ENCODE measurements at regions not wholly inside any gene's neighbourhood (a gene's known extent, or its start where the extent isn't known, plus 50 kb on each side); places are given as distances from the start of the nearest gene placed in this dataset.

GRCh38 chr10:57921140-57921539 is 346.6 kb downstream of the IPMK start:
- no peak overlapping the region for H3K4me3 ChIP-seq
- H3K9me3 ChIP-seq: no peaks in the 10 kb centered on the region
- no peak overlapping the region for H3K27ac ChIP-seq
- no peak for TF ChIP-seq EP300 (IDR thresholded peaks at IDR 0.05)
- no peak for TF ChIP-seq POLR2A (IDR thresholded peaks at IDR 0.05)
- no peak for TF ChIP-seq CTCF (IDR thresholded peaks at IDR 0.05)
- H3K4me1 ChIP-seq: no peaks in the 10 kb centered on the region
- no peaks in the 10 kb centered on the region for H3K36me3 ChIP-seq
- DNase-seq (ENCODE audit: low spot score in 2 of 2): no peak
- no peaks in the 10 kb centered on the region for H3K27me3 ChIP-seq

GRCh38 chr10:57919864-57920263 is 347.8 kb downstream of the IPMK start:
- no peak for DNase-seq (ENCODE audit: low spot score in 2 of 2)
- no peaks in the 10 kb centered on the region for H3K4me1 ChIP-seq
- no peak overlapping the region for H3K27ac ChIP-seq
- no peak overlapping the region for H3K4me3 ChIP-seq
- no peaks in the 10 kb centered on the region for H3K9me3 ChIP-seq
- H3K36me3 ChIP-seq: no peaks in the 10 kb centered on the region
- H3K27me3 ChIP-seq: no peaks in the 10 kb centered on the region
- no peak for TF ChIP-seq EP300 (IDR thresholded peaks at IDR 0.05)
- TF ChIP-seq POLR2A (IDR thresholded peaks at IDR 0.05): no peak
- no peak for TF ChIP-seq CTCF (IDR thresholded peaks at IDR 0.05)
- 86 to 88% methylated on average over 1 of the region's 1 CpG for WGBS, 2 donors

DNA sequence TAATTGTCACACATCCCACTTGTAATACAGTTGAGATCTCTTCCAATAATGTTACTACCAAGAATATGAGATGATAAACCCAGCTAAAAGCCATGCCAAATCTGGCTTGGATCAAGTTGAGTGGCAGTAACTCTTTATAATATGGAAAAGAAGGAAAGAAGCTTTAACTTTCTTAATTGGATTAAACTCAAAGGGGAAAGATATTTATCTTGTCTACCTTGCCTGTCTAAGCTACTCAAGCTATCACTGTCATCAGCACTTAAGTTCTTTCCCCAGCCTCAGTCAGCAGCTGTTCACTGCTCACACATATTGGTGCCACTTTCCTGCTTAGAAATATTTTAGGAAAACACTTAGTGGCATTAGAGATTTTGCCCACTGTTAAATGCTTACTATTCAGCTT is 350.7 kb downstream of the IPMK start:
- no peak for DNase-seq (ENCODE audit: low spot score in 2 of 2)
- Histone ChIP-seq H3K36me3 (no peaks in the 10 kb centered on the region), H3K27ac (no peak overlapping the region), H3K9me3 (no peaks in the 10 kb centered on the region), H3K27me3 (no peaks in the 10 kb centered on the region), H3K4me3 (no peak overlapping the region), H3K4me1 (no peaks in the 10 kb centered on the region)
- no peak for TF ChIP-seq CTCF (IDR thresholded peaks at IDR 0.05)
- no peak for TF ChIP-seq EP300 (IDR thresholded peaks at IDR 0.05)
- no peak for TF ChIP-seq POLR2A (IDR thresholded peaks at IDR 0.05)

DNA sequence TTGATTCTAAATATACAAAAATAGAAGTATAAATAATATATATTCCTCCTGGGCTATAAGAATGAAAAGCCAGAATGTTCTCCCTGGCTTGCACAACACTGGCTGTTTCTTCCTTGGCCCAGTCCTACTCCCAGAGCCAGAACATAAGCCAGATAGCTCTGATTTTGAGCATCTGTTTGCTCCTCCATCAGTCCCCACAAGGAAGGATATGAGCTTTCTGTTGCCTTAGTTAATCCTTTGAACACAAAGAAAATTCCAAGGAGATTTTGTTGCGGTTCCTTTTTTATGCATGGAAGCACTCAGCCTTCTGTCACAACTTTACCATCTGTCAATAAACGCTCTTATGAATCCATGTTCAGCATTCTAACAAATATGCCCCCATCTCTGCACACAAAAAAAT is 361.8 kb downstream of the IPMK start:
- Histone ChIP-seq H3K36me3 (no peaks in the 10 kb centered on the region), H3K27ac (no peak overlapping the region), H3K9me3 (no peaks in the 10 kb centered on the region), H3K4me1 (no peaks in the 10 kb centered on the region), H3K4me3 (no peak overlapping the region), H3K27me3 (no peaks in the 10 kb centered on the region)
- WGBS, 2 donors: 79 to 84% methylated on average over 2 of the region's 2 CpGs
- TF ChIP-seq EP300 (IDR thresholded peaks at IDR 0.05): no peak
- TF ChIP-seq POLR2A (IDR thresholded peaks at IDR 0.05): no peak
- no peak for TF ChIP-seq CTCF (IDR thresholded peaks at IDR 0.05)
- DNase-seq (ENCODE audit: low spot score in 2 of 2): no peak

DNA sequence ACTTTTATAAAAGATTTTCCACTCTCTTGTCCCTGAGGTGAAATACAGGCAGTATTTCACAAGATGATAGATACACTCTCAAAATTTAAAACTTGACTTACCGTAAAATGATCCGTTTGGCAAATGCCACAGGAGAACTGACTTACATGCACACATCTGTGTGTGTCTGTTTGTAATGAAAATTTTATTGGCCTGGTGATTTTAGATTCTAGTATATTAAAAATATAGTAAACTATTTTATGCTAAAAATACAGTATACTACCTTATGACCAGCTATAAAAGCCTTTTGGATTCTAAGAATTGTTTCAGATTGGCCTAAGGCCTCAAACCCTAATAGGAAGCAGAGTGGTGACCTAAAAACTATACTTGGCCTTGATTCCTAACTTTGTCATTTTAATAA is 362.7 kb downstream of the IPMK start:
- 75 to 86% methylated on average over 2 of the region's 2 CpGs for WGBS, 2 donors
- no peak overlapping the region for H3K4me3 ChIP-seq
- H3K9me3 ChIP-seq: no peaks in the 10 kb centered on the region
- no peak overlapping the region for H3K27ac ChIP-seq
- DNase-seq (ENCODE audit: low spot score in 2 of 2): no peak
- H3K36me3 ChIP-seq: no peaks in the 10 kb centered on the region
- H3K4me1 ChIP-seq: no peaks in the 10 kb centered on the region
- H3K27me3 ChIP-seq: no peaks in the 10 kb centered on the region
- TF ChIP-seq EP300 (IDR thresholded peaks at IDR 0.05): no peak
- no peak for TF ChIP-seq CTCF (IDR thresholded peaks at IDR 0.05)
- no peak for TF ChIP-seq POLR2A (IDR thresholded peaks at IDR 0.05)

Measured in tibial nerve (tissue), 4 donors.